G401 (cell line): ENCODE measurements at regions not wholly inside any gene's neighbourhood (a gene's known extent, or its start where the extent isn't known, plus 50 kb on each side); places are given as distances from the start of the nearest gene placed in this dataset.

Source experiments
- DNase-seq: peaks from one replicate; pipeline ENCODE4 v3.0.0-alpha.2; 2015; ENCODE audit warnings: low spot score
- in situ Hi-C: cut with HindIII; loops from 2 replicates; pipeline ENCODE4 v1.10.0; 2016; ENCODE audit warnings: low sequenced_read_pairs, mixed read lengths

GRCh38 chr2:209368914-209369313 is 54.9 kb upstream of the MAP2 start:
- no peak for DNase-seq
- in situ Hi-C loops = no loop called here

- no peak for DNase-seq
- in situ Hi-C loops = no loop called here
These were observed 54.2 kb upstream of the MAP2 start for GRCh38 chr2:209369656-209370055.

GRCh38 chr2:209371407-209371806 is 52.4 kb upstream of the MAP2 start:
- in situ Hi-C loops = no loop called here
- DNase-seq = no peak
